ENCODE measurements at regions not wholly inside any gene's neighbourhood (a gene's known extent, or its start where the extent isn't known, plus 50 kb on each side); places are given as distances from the start of the nearest gene placed in this dataset.

DNA sequence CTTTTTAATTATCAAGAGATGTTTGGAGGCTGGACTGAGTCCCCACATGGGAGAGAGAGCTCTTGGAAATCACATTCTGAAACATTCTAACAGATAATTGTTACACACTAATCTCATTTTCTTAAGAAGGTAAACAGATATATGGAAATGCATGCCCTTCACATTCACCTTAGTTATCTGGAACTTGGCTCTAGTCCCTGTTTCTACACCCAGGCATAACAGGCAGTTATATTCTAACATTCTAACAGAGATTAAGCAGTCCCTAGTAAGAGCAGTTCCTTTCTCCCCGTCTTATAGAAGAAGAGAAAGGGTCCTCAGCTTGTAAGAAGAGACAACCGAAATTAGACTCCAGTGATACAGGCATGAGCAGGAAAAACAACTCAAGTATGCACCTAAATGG lies 385.4 kb downstream of the SOX11 start:
- TF ChIP-seq, protein P1, sequence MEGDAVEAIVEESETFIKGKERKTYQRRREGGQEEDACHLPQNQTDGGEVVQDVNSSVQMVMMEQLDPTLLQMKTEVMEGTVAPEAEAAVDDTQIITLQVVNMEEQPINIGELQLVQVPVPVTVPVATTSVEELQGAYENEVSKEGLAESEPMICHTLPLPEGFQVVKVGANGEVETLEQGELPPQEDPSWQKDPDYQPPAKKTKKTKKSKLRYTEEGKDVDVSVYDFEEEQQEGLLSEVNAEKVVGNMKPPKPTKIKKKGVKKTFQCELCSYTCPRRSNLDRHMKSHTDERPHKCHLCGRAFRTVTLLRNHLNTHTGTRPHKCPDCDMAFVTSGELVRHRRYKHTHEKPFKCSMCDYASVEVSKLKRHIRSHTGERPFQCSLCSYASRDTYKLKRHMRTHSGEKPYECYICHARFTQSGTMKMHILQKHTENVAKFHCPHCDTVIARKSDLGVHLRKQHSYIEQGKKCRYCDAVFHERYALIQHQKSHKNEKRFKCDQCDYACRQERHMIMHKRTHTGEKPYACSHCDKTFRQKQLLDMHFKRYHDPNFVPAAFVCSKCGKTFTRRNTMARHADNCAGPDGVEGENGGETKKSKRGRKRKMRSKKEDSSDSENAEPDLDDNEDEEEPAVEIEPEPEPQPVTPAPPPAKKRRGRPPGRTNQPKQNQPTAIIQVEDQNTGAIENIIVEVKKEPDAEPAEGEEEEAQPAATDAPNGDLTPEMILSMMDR (conservative IDR thresholded peaks at IDR 0.05; ENCODE audit: low read depth, low read length), result no peak
- TF ChIP-seq EZH2 (IDR thresholded peaks at IDR 0.05; ENCODE audit: low read length, unreplicated experiment) (no peak), EZH2phosphoT487 (IDR thresholded peaks at IDR 0.05; ENCODE audit: borderline replicate concordance, low read length) (no peak)
